Glutamatergic neuron (in vitro differentiated cells): ENCODE measurements at regions not wholly inside any gene's neighbourhood (a gene's known extent, or its start where the extent isn't known, plus 50 kb on each side); places are given as distances from the start of the nearest gene placed in this dataset.

Source experiments
- DNase-seq: peaks from one replicate; pipeline ENCODE4 v3.0.0; 2022
- H3K27ac Mint-ChIP-seq: one replicate; pipeline ENCODE4 v1.8.0; 2020; ENCODE audit warnings: mild to moderate bottlenecking, mixed read lengths, inconsistent platforms; ENCODE audit not compliant: unreplicated experiment
- H3K27me3 Mint-ChIP-seq: one replicate; pipeline ENCODE4 v1.8.0; 2020; ENCODE audit warnings: mild to moderate bottlenecking, moderate library complexity, mixed read lengths, inconsistent platforms; ENCODE audit not compliant: unreplicated experiment
- H3K36me3 Mint-ChIP-seq: one replicate; pipeline ENCODE4 v1.8.0; 2020; ENCODE audit warnings: mild to moderate bottlenecking, mixed read lengths, inconsistent platforms; ENCODE audit not compliant: unreplicated experiment
- H3K4me1 Mint-ChIP-seq: one replicate; pipeline ENCODE4 v1.8.0; 2020; ENCODE audit warnings: mild to moderate bottlenecking, low read depth, mixed read lengths, inconsistent platforms; ENCODE audit not compliant: unreplicated experiment
- H3K4me3 Mint-ChIP-seq: one replicate; pipeline ENCODE4 v1.8.0; 2020; ENCODE audit warnings: mild to moderate bottlenecking, mixed read lengths, inconsistent platforms; ENCODE audit not compliant: unreplicated experiment
- H3K9me3 Mint-ChIP-seq: one replicate; pipeline ENCODE4 v1.8.0; 2020; ENCODE audit warnings: mild to moderate bottlenecking, moderate library complexity, mixed read lengths, inconsistent platforms; ENCODE audit not compliant: unreplicated experiment
- CTCF ChIP-seq: fragments of 200-600 bp; sonication (generic); IDR thresholded peaks from one replicate; pipeline ENCODE4 v1.5.0; 2021; ENCODE audit not compliant: partially characterized antibody, unreplicated experiment

GRCh38 chr13:58531614-58532013 is 900.1 kb downstream of the PCDH17 start:
- peaks cover 12% of the 10 kb centered on the region for H3K36me3 Mint-ChIP-seq
- H3K4me3 Mint-ChIP-seq: no peak overlapping the region
- no peak overlapping the region for H3K27ac Mint-ChIP-seq
- no peaks in the 10 kb centered on the region for H3K4me1 Mint-ChIP-seq
- H3K27me3 Mint-ChIP-seq: peaks cover 3% of the 10 kb centered on the region
- DNase-seq: no peak
- no peaks in the 10 kb centered on the region for H3K9me3 Mint-ChIP-seq
- TF ChIP-seq CTCF: no peak

- Mint-ChIP-seq H3K9me3 (no peaks in the 10 kb centered on the region), H3K4me3 (no peak overlapping the region), H3K27me3 (peaks cover 2% of the 10 kb centered on the region), H3K36me3 (peaks cover 8% of the 10 kb centered on the region), H3K4me1 (no peaks in the 10 kb centered on the region), H3K27ac (no peak overlapping the region)
- no peak for TF ChIP-seq CTCF
- DNase-seq: no peak
Observed at GRCh38 chr13:58542530-58542929, 911.0 kb downstream of the PCDH17 start.

GRCh38 chr13:58547419-58547818 is 915.9 kb downstream of the PCDH17 start:
- no peak for DNase-seq
- H3K27ac Mint-ChIP-seq: no peak overlapping the region

GRCh38 chr13:58566176-58566575 is 934.6 kb downstream of the PCDH17 start:
- Mint-ChIP-seq H3K4me1 (peaks cover 11% of the 10 kb centered on the region), H3K4me3 (no peak overlapping the region), H3K27ac (no peak overlapping the region), H3K36me3 (no peaks in the 10 kb centered on the region), H3K27me3 (no peaks in the 10 kb centered on the region), H3K9me3 (no peaks in the 10 kb centered on the region)
- no peak for DNase-seq
- TF ChIP-seq CTCF: no peak

More at GRCh38 chr13:58547419-58547818, 915.9 kb downstream of the PCDH17 start:
- no peaks in the 10 kb centered on the region for H3K9me3 Mint-ChIP-seq
- TF ChIP-seq CTCF: no peak
- H3K4me3 Mint-ChIP-seq: no peak overlapping the region
- no peaks in the 10 kb centered on the region for H3K36me3 Mint-ChIP-seq
- no peaks in the 10 kb centered on the region for H3K4me1 Mint-ChIP-seq
- H3K27me3 Mint-ChIP-seq: no peaks in the 10 kb centered on the region

- Mint-ChIP-seq H3K9me3 (peaks cover 4% of the 10 kb centered on the region), H3K4me3 (no peak overlapping the region), H3K36me3 (peaks cover 18% of the 10 kb centered on the region), H3K4me1 (peaks cover 13% of the 10 kb centered on the region), H3K27me3 (no peaks in the 10 kb centered on the region), H3K27ac (no peak overlapping the region)
- TF ChIP-seq CTCF: no peak
- DNase-seq: no peak
Observed at GRCh38 chr13:58573743-58574142, 942.2 kb downstream of the PCDH17 start.
